Fibroblast of the aortic adventitia (primary cell): ENCODE measurements at regions not wholly inside any gene's neighbourhood (a gene's known extent, or its start where the extent isn't known, plus 50 kb on each side); places are given as distances from the start of the nearest gene placed in this dataset.

Experiments used
- DNase-seq: peaks from one replicate; pipeline ENCODE4 v3.0.0-alpha.2; 2010; ENCODE audit warnings: low read depth
- H3K4me3 ChIP-seq: 2 replicates; pipeline ENCODE4 v1.5.1; 2011; ENCODE audit warnings: low read depth, mild to moderate bottlenecking, control low read depth, low read length, moderate library complexity
- TF ChIP-seq, protein P1 (sequence below): IDR thresholded peaks from 2 replicates; pipeline ENCODE4 v1.5.1; 2011; ENCODE audit warnings: mild to moderate bottlenecking, low read length, control low read depth, inconsistent platforms; ENCODE audit not compliant: insufficient read depth

DNA sequence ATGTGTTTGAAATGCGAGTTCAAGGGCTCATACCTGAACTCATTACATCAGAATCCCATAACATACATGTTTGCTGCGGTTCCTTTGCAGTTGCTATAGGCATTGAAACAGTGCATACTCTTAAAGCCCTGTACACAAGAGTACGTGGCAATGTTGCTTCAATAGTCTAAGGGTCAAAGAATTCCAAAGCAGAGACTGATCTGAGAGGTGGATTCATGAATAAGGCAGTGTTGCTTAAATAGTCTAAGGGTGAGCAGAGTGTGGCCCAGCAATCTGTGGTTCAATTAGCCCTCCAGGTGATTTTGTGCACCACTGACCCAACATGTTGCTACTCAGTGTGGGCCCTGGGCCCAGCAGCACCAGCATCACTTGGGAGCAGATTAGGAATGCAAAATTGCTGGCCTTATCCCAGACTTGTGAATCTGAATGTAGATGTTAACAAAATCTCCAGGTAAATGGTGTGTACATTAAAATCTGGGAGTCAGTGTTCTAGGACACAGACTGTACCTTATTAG lies 314.7 kb upstream of the UMPS start:
- TF ChIP-seq, protein P1, sequence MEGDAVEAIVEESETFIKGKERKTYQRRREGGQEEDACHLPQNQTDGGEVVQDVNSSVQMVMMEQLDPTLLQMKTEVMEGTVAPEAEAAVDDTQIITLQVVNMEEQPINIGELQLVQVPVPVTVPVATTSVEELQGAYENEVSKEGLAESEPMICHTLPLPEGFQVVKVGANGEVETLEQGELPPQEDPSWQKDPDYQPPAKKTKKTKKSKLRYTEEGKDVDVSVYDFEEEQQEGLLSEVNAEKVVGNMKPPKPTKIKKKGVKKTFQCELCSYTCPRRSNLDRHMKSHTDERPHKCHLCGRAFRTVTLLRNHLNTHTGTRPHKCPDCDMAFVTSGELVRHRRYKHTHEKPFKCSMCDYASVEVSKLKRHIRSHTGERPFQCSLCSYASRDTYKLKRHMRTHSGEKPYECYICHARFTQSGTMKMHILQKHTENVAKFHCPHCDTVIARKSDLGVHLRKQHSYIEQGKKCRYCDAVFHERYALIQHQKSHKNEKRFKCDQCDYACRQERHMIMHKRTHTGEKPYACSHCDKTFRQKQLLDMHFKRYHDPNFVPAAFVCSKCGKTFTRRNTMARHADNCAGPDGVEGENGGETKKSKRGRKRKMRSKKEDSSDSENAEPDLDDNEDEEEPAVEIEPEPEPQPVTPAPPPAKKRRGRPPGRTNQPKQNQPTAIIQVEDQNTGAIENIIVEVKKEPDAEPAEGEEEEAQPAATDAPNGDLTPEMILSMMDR, result no peak
- DNase-seq, result no peak

DNA sequence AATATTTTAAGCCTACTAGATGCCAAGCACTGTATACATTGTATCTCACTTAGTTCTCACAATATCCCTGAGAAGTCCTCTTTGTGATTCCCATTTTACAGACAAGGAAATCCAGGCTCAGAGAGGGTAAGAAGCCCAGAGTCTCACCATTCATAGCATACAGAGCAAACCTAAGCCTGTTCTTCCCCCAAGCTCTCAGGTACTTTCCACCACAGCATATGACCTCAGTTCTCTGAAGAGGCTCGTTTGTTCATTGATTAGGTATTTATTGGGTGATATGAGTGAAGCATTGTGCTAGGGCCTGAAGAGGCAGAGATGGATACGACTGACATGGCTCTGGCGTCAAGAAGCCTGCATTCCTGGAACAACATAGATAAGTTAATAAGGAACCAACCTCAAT lies 310.9 kb upstream of the UMPS start:
- no peak for DNase-seq
- TF ChIP-seq, protein P1, result no peak
- no peak overlapping the region for H3K4me3 ChIP-seq

More for the DNA sequence above, 314.7 kb upstream of the UMPS start:
- H3K4me3 ChIP-seq, result no peak overlapping the region

DNA sequence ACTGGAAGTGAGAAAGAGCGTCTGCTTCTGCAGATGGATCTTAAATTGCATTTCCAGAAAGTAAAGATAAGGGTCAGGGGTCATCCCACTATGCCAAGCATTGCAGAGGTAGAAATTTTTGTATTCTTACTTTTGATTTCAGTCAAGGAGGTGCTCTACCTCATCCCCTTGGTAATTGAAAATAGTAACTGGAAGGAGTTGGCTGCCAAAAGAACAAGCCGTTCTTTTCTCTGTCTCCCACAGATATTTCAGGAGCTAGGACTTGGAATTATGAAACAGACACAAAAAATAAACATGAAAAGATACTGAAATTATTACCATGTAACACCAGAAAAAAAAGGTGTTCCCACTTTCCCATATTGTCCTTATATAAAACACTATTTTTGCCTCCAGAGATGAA lies 309.9 kb upstream of the UMPS start:
- DNase-seq, result no peak
- TF ChIP-seq, protein P1, result no peak

DNA sequence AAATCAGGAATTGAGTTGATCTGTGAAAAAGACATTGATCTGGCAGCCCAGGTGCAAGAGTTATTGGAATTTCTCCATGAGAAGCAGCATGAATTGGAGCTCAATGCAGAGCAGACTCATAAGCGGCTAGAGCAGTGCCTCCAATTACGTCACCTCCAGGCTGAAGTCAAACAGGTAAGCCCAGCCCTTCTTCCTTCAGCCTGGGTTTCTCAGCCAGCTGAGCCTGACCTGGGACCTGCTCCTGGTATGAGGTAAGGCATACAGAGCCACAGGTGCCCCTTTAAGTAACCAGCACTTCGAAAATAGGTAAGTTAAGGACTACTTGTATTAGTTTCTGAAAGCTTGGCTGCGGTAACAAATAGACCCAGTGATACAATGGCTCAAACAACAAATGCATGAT lies 307.4 kb upstream of the UMPS start:
- TF ChIP-seq, protein P1, result no peak
- no peak for DNase-seq
- H3K4me3 ChIP-seq, result no peak overlapping the region

More for the DNA sequence above, 309.9 kb upstream of the UMPS start:
- H3K4me3 ChIP-seq, result no peak overlapping the region

DNA sequence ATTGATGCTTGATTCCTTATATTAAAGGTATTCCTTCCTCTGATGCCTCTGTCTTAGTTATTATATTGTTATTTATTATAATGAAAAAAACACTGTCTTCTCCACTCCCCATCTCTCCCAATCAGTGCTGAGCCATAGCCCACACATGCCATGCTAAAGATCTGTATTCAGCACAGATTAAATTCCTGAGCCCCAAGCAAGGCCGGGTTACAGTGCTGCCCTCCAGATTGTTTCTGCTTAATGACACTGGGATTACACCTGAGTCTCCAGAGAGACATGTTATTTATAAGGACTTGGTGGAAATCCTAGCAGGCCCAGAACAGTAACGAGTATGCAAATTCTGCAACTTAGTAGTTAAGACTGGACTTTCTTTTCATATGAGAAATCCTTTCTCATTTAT lies 305.9 kb upstream of the UMPS start:
- H3K4me3 ChIP-seq, result no peak overlapping the region
- no peak for DNase-seq
- TF ChIP-seq, protein P1, result no peak

DNA sequence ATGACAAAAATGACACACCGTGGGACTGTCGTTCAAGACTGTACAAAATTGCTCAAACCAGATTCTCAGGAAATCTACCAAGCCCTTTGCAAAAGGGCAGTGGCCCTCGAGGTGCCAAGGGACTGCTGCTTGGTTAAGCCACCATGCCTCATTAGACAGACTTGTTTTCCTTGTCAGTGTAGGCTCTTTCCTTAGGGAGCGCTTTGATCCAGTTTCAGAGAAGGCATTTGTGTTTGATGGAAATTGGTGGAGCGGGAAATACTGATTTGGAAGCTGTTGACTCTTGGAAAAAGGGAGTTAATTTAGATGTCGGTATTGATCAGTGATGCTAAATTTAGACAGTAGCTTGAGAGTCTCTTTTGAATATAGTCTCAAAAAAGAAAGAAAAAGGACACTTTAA lies 304.3 kb upstream of the UMPS start:
- TF ChIP-seq, protein P1, result no peak
- H3K4me3 ChIP-seq, result no peak overlapping the region
- DNase-seq, result no peak
